ENCODE measurements at regions not wholly inside any gene's neighbourhood (a gene's known extent, or its start where the extent isn't known, plus 50 kb on each side); places are given as distances from the start of the nearest gene placed in this dataset.
"Not testable (repeated sequence)": the region's sequence is repeated elsewhere in the genome, so short reads cannot be mapped to it uniquely, and the experiment has no call there.

DNA sequence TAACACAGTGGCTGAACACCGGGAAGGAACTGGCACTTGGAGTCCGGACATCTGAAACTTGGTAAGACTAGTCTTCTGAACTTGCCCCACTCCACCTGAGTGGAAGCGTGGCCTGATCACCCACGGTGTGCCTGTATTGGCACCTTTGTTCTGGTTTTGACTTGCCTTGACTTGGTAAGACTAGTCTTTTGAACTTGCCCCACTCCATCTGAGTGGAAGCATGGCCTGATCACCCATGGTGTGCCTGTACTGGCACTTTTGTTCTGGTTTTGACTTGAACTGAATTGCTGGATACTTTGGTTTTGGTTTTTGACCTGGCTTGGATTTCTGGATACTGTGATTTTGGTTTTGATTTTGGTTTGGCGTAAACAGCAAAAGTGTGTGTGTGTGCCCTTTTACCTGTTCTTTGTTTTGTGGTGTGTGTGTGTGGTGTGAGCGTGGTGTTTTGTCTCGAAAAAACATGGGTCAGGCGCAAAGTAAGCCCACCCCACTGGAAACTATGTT, 84.1 kb upstream of the ADGRA3 start:
- H3K4me1 ChIP-seq, H3K4me3 ChIP-seq, H3K9me3 ChIP-seq, H3K27me3 ChIP-seq, H3K27ac ChIP-seq, DNase-seq, H3K36me3 ChIP-seq: not testable (repeated sequence)
- in situ Hi-C loops (cut with MboI; ENCODE audit: low pct_ligation_motif_present in 1 of 4, low pct_unique_long_range_greater_than_20kb in 1 of 4, low sequenced_read_pairs in 3 of 4) (loop anchor here in 3 of 4 donors (10.0 to 25.0 kb wide), 2 partner anchors 185 to 188 kb away; no protein-coding TSS in a partner anchor), intact Hi-C loops (cut with DNase I; ENCODE audit: low total_unique reads) (loop anchor here (10.0 kb wide), 1 partner anchor 175 kb away; no protein-coding TSS in a partner anchor)
- 85 to 100% methylated on average over 4 to 8 of the region's 8 CpGs for WGBS, 2 donors (ENCODE audit: low coverage in 1 of 2)

- not testable (repeated sequence) for DNase-seq, H3K9me3 ChIP-seq, H3K27me3 ChIP-seq, H3K4me3 ChIP-seq, H3K4me1 ChIP-seq, H3K27ac ChIP-seq, H3K36me3 ChIP-seq
- WGBS, 2 donors (ENCODE audit: low coverage in 1 of 2), result 100% methylated on average over 2 to 6 of the region's 6 CpGs
- in situ Hi-C loops (cut with MboI; ENCODE audit: low pct_ligation_motif_present in 1 of 4, low pct_unique_long_range_greater_than_20kb in 1 of 4, low sequenced_read_pairs in 3 of 4), result loop anchor here in 3 of 4 donors (10.0 to 25.0 kb wide), 2 partner anchors 187 to 189 kb away; no protein-coding TSS in a partner anchor
- intact Hi-C loops (cut with DNase I; ENCODE audit: low total_unique reads), result loop anchor here (10.0 kb wide), 1 partner anchor 177 kb away; no protein-coding TSS in a partner anchor
These were observed 85.8 kb upstream of the ADGRA3 start for GRCh38 chr4:22601638-22602037.

GRCh38 chr4:22607382-22607781, 85.4 kb upstream of the GBA3 start:
- Histone ChIP-seq H3K9me3 (no peaks in the 10 kb centered on the region), H3K27ac (no peak overlapping the region), H3K27me3 (no peaks in the 10 kb centered on the region), H3K36me3 (no peaks in the 10 kb centered on the region), H3K4me3 (no peak overlapping the region), H3K4me1 (no peaks in the 10 kb centered on the region)
- peak; percentile 56 for DNase-seq
- WGBS, 2 donors (ENCODE audit: low coverage in 1 of 2), result 31 to 71% methylated on average over 1 to 3 of the region's 3 CpGs
- TF ChIP-seq CTCF (IDR thresholded peaks at IDR 0.05) (peak; percentile 53 to 69 (median 62)), POLR2AphosphoS5 (IDR thresholded peaks at IDR 0.05) (no peak), POLR2A (IDR thresholded peaks at IDR 0.05) (no peak), EP300 (IDR thresholded peaks at IDR 0.05; ENCODE audit: low read depth) (no peak)
- intact Hi-C loops (cut with DNase I; ENCODE audit: low total_unique reads), result loop anchor here (10.0 kb wide), 1 partner anchor 183 kb away; no protein-coding TSS in a partner anchor
- in situ Hi-C loops (cut with MboI; ENCODE audit: low pct_ligation_motif_present in 1 of 4, low pct_unique_long_range_greater_than_20kb in 1 of 4, low sequenced_read_pairs in 3 of 4), result loop anchor here (5.0 to 25.0 kb wide), 3 partner anchors 193 to 195 kb away; no protein-coding TSS in a partner anchor

DNA sequence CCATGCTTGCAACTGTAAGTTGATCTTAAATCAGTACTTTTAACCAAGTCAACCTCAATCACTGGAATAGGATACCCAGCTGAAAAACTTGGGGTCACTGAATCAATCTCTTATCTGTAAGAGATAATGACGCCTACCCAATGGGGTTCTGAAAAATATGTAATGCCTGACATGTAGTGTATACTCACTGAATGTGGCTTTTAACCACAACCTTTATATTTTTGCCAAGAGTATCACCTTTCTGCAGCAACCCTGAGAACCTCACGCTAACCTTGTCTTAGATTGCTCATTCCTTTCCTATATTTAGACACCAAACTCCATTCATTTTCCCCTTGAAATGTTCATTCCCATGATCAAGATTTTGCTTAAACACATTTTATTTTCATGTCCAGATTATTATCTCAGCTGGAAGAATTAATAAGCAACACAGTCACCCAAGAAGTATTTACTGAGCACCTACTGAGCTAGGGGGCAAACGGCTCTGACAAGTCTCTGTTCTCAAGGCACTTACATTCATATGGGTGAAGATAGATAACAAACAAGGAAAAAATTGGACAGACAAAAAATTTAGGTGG, 82.7 kb upstream of the GBA3 start:
- intact Hi-C loops (cut with DNase I; ENCODE audit: low total_unique reads) (loop anchor here (10.0 kb wide), 1 partner anchor 185 kb away; no protein-coding TSS in a partner anchor), in situ Hi-C loops (cut with MboI; ENCODE audit: low pct_ligation_motif_present in 1 of 4, low pct_unique_long_range_greater_than_20kb in 1 of 4, low sequenced_read_pairs in 3 of 4) (loop anchor here (5.0 to 25.0 kb wide), 3 partner anchors 195 to 198 kb away; no protein-coding TSS in a partner anchor)
- H3K9me3 ChIP-seq, H3K4me3 ChIP-seq, H3K27me3 ChIP-seq, H3K27ac ChIP-seq, H3K4me1 ChIP-seq, DNase-seq, H3K36me3 ChIP-seq: not testable (repeated sequence)
- WGBS, 2 donors (ENCODE audit: low coverage in 1 of 2), result 84% methylated on average over 3 of the region's 3 CpGs

- H3K4me3 ChIP-seq, result no peak overlapping the region
- in situ Hi-C loops (cut with MboI; ENCODE audit: low pct_ligation_motif_present in 1 of 4, low pct_unique_long_range_greater_than_20kb in 1 of 4, low sequenced_read_pairs in 3 of 4) (loop anchor here in 2 of 4 donors (25.0 kb wide), 1 partner anchor 202 kb away; no protein-coding TSS in a partner anchor), intact Hi-C loops (cut with DNase I; ENCODE audit: low total_unique reads) (no loop called here)
- WGBS, 2 donors (ENCODE audit: low coverage in 1 of 2), result 38 to 85% methylated on average over 2 of the region's 2 CpGs
- no peak for DNase-seq
- H3K36me3 ChIP-seq, result no peaks in the 10 kb centered on the region
- H3K27me3 ChIP-seq, result no peaks in the 10 kb centered on the region
- no peak for TF ChIP-seq EP300 (IDR thresholded peaks at IDR 0.05; ENCODE audit: low read depth)
- TF ChIP-seq POLR2AphosphoS5 (IDR thresholded peaks at IDR 0.05), result no peak
- no peak for TF ChIP-seq CTCF (IDR thresholded peaks at IDR 0.05)
- no peak for TF ChIP-seq POLR2A (IDR thresholded peaks at IDR 0.05)
- H3K27ac ChIP-seq, result no peak overlapping the region
- no peaks in the 10 kb centered on the region for H3K4me1 ChIP-seq
- H3K9me3 ChIP-seq, result no peaks in the 10 kb centered on the region
These were observed 78.6 kb upstream of the GBA3 start for GRCh38 chr4:22614114-22614513.

Data from transverse colon (tissue), 4 donors.